Stimulated activated naive B cell treated with anti-CD40 and anti-IgM and Interleukin-4, amounts not matched to agents 10 μg/mL and 1 μg/mL and 100 μg/mL, for 72 hours (primary cell): ENCODE measurements at regions not wholly inside any gene's neighbourhood (a gene's known extent, or its start where the extent isn't known, plus 50 kb on each side); places are given as distances from the start of the nearest gene placed in this dataset.

Experiments
- ATAC-seq, 2 donors: fragments of 150-1000 bp; cut with Tn5 transposase; replicated peaks; 2 replicates each; pipeline ENCODE4 v1.10.0; 2021; ENCODE audit warnings: moderate library complexity in 1 of 2
- DNase-seq: peaks from one replicate; pipeline ENCODE4 v3.0.0; 2021
- H3K27ac Mint-ChIP-seq: one replicate; pipeline ENCODE4 v1.8.0; 2022; ENCODE audit warnings: mild to moderate bottlenecking, mixed read lengths
- H3K27me3 Mint-ChIP-seq, 2 donors: one replicate each; pipeline ENCODE4 v1.8.0; 2022; ENCODE audit warnings: mixed read lengths in 2 of 2
- H3K36me3 Mint-ChIP-seq, 2 donors: one replicate each; pipeline ENCODE4 v1.8.0; 2022; ENCODE audit warnings: mixed read lengths in 2 of 2, mild to moderate bottlenecking in 1 of 2
- H3K4me1 Mint-ChIP-seq, 2 donors: one replicate each; pipeline ENCODE4 v1.8.0; 2022; ENCODE audit warnings: mixed read lengths in 2 of 2, mild to moderate bottlenecking in 1 of 2
- H3K4me3 Mint-ChIP-seq, 2 donors: one replicate each; pipeline ENCODE4 v1.8.0; 2022; ENCODE audit warnings: mild to moderate bottlenecking in 2 of 2, mixed read lengths in 2 of 2, moderate library complexity in 1 of 2
- H3K9me3 Mint-ChIP-seq, 2 donors: one replicate each; pipeline ENCODE4 v1.8.0; 2022; ENCODE audit warnings: mixed read lengths in 2 of 2, mild to moderate bottlenecking in 1 of 2

DNA sequence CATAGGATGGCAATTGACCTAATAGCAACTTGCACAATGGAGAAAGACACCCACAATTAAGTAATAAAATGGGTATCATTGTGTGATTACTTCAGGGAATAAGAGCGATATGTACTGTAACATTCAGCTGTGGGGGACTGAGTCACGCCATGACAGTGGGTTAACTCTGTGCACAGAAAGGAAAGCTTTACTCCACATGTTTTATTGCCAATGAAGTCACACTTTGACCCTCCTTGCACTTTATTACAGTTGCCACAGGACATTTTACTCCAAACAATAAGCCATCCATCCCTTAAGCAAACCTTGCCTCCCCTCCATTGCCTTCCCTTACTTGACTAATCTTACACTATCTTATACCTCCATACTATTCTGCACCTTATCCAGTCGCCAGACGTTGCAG lies 403.1 kb downstream of the VRK1 start:
- H3K9me3 Mint-ChIP-seq, result peaks cover 13 to 14% of the 10 kb centered on the region in 2 donors
- peaks cover 26 to 29% of the 10 kb centered on the region in 2 donors for H3K27me3 Mint-ChIP-seq
- ATAC-seq (no peak), DNase-seq (no peak)
- H3K4me3 Mint-ChIP-seq, result no peak overlapping the region
- H3K27ac Mint-ChIP-seq, result no peak overlapping the region
- H3K36me3 Mint-ChIP-seq, result peaks cover 4 to 5% of the 10 kb centered on the region in 2 donors
- H3K4me1 Mint-ChIP-seq, result no peaks in the 10 kb centered on the region

DNA sequence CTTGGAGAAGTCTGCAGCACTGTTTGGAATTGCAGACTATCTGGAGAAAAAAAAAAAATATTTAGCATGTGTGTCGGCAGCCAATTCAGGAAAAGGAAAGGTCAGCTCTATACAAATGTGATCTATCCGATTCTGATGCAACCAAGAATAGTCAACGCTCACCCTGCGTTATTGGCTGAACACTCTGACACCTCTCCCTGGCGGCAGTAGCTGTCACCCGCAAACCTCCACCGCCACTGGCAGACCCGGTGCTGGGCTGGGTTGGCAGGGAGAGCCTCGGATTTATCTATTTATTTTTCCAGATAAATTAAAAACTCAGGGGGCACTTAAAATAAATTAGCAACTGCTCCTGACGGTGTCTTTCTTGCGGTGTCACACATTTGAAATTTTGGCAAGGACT lies 409.7 kb downstream of the VRK1 start:
- Mint-ChIP-seq H3K4me1 (no peaks in the 10 kb centered on the region), H3K27ac (no peak overlapping the region), H3K36me3 (no peaks in the 10 kb centered on the region), H3K27me3 (peaks cover 17 to 23% of the 10 kb centered on the region in 2 donors), H3K9me3 (peaks cover 3 to 8% of the 10 kb centered on the region in 2 donors), H3K4me3 (no peak overlapping the region)
- ATAC-seq (no peak), DNase-seq (no peak)

DNA sequence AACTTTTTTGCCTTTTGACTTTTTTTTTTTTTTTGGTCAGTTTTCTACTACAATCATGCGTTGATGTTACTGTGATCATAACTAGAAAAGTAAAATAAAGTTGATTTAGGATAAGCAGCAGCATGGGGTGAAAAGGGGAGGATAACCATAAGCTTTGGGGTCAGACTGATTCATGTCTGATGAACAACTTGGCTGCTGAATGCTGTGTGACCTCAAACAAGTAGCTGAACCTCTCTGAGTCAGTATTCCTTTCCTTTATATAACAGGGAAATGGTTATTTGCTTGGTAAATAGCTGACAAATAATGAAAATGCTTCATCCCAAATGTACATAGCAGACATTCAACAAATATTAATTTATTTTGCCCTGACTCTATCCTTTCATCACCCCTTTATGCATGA lies 413.0 kb downstream of the VRK1 start:
- H3K27ac Mint-ChIP-seq, result no peak overlapping the region
- ATAC-seq, result no peak
- H3K36me3 Mint-ChIP-seq, result no peaks in the 10 kb centered on the region
- no peak overlapping the region for H3K4me3 Mint-ChIP-seq
- peaks cover 4 to 9% of the 10 kb centered on the region in 2 donors for H3K27me3 Mint-ChIP-seq
- no peaks in the 10 kb centered on the region for H3K9me3 Mint-ChIP-seq
- DNase-seq, result no peak
- H3K4me1 Mint-ChIP-seq, result no peaks in the 10 kb centered on the region

DNA sequence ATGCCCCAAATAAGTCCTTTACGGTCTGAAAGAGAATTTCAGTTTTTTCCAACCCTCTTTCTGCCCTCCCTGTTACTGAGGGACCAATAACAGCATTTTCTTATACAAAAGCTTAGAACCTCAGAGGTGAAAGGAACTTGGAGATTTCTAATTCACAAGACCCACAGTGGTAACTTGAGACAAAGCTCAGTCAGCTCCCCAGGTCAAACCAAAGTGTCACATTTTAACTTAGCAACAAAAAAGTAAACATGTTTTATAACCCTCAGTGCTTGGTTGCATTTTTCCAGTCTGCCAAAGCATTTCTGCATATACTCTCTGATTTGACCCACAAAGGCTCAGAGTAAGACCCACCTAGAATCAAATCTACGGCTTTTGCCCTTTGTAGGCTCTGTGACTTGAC lies 415.2 kb downstream of the VRK1 start:
- Mint-ChIP-seq H3K4me3 (no peak overlapping the region), H3K27me3 (peaks cover 9 to 17% of the 10 kb centered on the region in 2 donors), H3K9me3 (no peaks in the 10 kb centered on the region), H3K36me3 (no peaks in the 10 kb centered on the region), H3K4me1 (no peaks in the 10 kb centered on the region), H3K27ac (no peak overlapping the region)
- DNase-seq (no peak), ATAC-seq (no peak)

DNA sequence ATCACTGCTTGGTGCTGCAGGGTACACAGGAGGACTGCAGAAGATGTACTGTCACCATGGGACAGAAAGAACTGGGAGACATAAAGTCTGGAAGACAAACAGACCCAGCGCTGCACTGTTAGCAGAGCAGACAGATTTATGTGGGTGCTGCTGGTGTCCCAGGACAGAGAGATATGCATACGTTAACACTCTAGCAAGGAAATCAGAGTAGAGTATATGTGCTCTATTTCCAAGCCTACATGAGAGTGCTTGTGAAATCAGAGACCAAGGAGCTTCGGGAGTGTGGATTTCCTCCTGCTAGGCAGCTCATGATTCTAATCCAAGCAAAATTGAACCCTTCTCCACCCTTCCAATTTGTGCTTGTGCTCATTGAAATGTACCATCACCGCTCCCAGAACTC lies 416.5 kb downstream of the VRK1 start:
- H3K36me3 Mint-ChIP-seq, result no peaks in the 10 kb centered on the region
- no peak for ATAC-seq
- no peaks in the 10 kb centered on the region for H3K4me1 Mint-ChIP-seq
- H3K27me3 Mint-ChIP-seq, result peaks cover 11 to 23% of the 10 kb centered on the region in 2 donors
- H3K9me3 Mint-ChIP-seq, result no peaks in the 10 kb centered on the region
- no peak for DNase-seq
- H3K27ac Mint-ChIP-seq, result no peak overlapping the region
- no peak overlapping the region for H3K4me3 Mint-ChIP-seq

DNA sequence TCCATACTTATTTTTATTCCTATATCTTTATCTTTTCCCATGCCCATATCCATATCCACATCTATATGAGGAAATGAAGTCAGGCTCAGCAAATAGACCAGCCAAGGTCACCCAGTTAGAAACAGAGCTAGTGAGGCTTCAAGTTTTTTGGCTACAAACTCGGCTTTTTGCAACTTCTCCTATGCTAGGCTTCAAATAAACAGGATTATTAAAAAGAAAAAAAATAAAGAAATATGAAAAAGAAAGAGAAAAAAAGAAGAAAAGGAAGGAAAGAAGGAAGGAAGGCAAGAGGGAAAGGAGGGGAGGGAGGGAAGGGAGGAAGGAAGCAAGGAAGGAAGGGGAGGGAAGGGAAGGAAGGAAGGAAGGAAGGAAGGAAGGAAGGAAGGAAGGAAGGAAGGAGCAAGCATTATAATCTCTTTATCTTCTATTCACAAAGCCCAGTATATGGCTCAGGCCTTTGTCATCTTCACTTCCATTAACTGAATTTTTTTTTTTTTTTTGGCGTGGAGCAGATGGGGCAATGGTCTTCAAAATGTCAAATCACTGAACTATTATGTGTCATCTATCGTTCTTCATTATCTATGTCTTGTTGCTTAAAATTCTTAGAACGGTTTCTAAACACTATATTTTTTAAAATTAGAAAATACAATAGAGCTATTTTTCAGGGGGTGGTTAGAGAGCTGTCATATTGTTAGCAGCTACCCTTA lies 418.2 kb downstream of the VRK1 start:
- ATAC-seq (no peak), DNase-seq (no peak)
- Mint-ChIP-seq H3K36me3 (no peaks in the 10 kb centered on the region), H3K27ac (no peak overlapping the region), H3K27me3 (peaks cover 22 to 31% of the 10 kb centered on the region in 2 donors), H3K4me1 (peaks cover 4 to 13% of the 10 kb centered on the region in 2 donors), H3K4me3 (no peak overlapping the region), H3K9me3 (no peaks in the 10 kb centered on the region)

DNA sequence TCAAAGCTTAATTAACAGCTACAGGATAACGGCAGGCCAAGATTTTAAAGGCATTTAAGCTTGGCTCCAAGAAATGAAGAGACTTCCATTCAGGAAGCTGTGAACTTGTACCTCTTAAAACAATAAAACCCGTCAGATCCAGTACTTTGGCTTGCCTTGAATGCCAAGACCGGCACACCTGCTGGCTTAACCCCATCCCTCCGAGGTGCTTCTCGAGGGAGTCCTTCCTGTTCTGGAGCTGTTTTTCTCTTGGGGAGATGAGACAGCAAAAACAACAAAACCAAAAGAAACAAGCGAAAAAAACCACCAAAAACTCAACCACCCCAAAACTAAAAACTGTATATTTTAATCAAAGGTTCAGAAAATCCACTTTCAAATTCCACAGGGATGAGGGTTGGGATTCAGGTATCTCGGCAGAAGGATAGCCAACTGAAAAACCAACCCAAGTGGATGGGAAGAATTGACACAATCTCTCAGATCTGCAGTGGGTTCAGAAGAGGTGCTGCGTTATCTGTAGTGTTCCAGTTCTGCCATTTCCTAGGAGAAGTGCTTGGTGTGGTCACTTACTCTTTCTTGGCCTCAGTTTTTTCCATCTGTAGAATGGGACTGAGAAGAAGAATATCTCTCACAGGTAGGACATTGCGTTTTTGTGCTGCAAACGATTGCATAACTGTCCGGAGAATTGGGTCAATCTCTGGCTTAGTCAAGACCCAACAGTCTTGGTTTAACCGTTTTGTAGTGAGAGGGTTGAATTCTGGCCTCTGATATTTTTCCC lies 420.1 kb downstream of the VRK1 start:
- H3K36me3 Mint-ChIP-seq, result no peaks in the 10 kb centered on the region
- DNase-seq, result no peak
- no peak for ATAC-seq
- H3K4me3 Mint-ChIP-seq, result no peak overlapping the region
- H3K27ac Mint-ChIP-seq, result no peak overlapping the region
- H3K27me3 Mint-ChIP-seq, result peaks cover 29 to 46% of the 10 kb centered on the region in 2 donors
- peaks cover 4 to 13% of the 10 kb centered on the region in 2 donors for H3K4me1 Mint-ChIP-seq
- H3K9me3 Mint-ChIP-seq, result peaks cover 0 to 2% of the 10 kb centered on the region in 2 donors

DNA sequence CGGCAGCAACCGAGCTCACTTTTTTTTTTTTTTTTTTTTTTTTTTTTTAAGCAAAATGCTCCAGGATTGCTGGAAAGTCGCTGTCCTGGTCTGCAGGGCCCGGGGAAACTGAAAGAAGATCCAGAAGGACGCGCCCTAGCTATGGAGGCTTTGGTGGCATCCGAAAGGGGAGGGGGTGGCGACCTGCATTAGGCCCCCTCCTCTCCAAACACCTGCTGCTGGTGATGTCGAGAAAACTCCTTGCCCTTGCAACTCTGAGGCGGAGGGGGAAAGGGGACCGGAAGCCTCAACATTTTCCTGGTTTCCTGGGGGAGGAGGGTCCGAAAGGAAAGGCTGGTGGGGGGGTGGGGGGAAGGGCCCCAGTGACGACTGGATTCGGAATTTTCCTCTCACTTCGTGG lies 421.1 kb downstream of the VRK1 start:
- H3K4me1 Mint-ChIP-seq, result peaks cover 4 to 13% of the 10 kb centered on the region in 2 donors
- ATAC-seq (no peak), DNase-seq (no peak)
- no peak overlapping the region for H3K27ac Mint-ChIP-seq
- H3K36me3 Mint-ChIP-seq, result no peaks in the 10 kb centered on the region
- H3K27me3 Mint-ChIP-seq, result peaks cover 36 to 52% of the 10 kb centered on the region in 2 donors
- H3K9me3 Mint-ChIP-seq, result peaks cover 0 to 2% of the 10 kb centered on the region in 2 donors
- peak overlapping the region; percentile 13 to 83 for H3K4me3 Mint-ChIP-seq

DNA sequence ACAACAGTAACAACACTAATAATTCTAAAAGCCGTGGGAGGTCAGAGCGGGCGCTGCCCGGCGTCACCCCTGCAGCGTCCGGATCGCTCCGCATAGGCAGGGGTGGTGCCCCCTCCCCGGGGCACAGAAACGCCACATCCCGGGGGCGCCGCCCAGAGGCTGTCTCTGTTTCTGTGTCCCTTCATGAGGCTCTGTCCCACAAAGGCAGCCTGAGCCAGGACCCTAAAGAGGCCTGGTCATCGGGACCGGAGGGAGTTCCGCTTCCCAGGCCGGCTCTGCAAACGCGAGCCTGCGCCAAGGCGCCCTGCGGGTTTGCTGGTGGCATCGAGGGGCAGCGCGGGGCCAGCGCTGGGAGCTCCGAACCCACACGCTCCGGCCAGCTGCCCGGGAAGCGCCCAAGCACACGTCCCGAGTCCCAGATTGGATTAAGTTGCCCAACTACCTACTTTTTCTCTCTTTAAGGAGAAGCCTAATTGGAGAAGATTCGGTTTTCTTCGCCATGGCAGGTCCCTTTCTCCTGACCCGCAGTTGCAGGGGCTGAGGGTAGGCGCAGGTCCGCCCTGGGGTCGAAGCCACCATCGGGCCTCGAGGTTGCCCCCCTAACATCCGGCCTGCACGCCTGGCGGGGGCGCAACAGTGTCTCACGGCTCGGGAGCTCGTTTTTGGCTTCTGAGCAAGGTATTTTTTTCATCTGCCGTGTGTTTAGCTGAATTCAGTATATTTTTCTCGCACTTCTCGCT lies 421.7 kb downstream of the VRK1 start:
- H3K4me1 Mint-ChIP-seq, result peaks cover 4 to 13% of the 10 kb centered on the region in 2 donors
- peaks cover 41 to 56% of the 10 kb centered on the region in 2 donors for H3K27me3 Mint-ChIP-seq
- H3K9me3 Mint-ChIP-seq, result peaks cover 0 to 2% of the 10 kb centered on the region in 2 donors
- peak overlapping the region; percentile 71 to 83 for H3K4me3 Mint-ChIP-seq
- no peak for DNase-seq
- no peaks in the 10 kb centered on the region for H3K36me3 Mint-ChIP-seq
- no peak overlapping the region for H3K27ac Mint-ChIP-seq
- peak; percentile 31 to 38 for ATAC-seq

DNA sequence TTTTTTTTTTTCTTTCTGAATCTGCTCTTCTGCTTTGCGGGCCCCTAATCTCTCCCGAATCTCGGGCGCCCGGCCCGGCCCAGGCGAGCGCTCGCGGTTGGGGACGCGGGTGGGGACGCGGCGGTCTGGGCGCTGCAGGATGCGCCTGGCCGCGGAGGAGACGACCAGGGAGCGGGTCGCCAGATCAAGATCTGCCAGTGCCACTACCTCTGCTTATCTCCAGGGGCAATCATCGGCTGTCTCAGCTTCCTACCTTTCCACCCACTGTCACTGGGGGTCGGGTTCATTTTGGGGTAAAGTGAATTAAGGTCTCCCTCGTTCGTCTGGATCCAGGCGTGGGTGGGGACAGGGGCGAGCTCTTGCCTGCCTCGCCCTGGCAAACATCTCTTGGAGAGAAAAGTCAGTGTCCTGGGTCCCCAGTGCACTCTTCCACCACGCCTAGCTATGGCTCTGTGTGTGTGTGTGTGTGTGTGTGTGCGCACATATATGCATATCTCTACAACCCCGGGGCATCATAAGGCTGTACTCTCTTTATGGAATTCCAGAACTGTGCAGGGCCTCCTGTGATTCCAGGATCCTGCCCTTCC lies 422.3 kb downstream of the VRK1 start:
- ATAC-seq, result peak in 1 of 2 donors; percentile 14
- H3K4me3 Mint-ChIP-seq, result peak overlapping the region; percentile 71 to 83
- H3K36me3 Mint-ChIP-seq, result no peaks in the 10 kb centered on the region
- H3K4me1 Mint-ChIP-seq, result peaks cover 4 to 13% of the 10 kb centered on the region in 2 donors
- H3K27ac Mint-ChIP-seq, result no peak overlapping the region
- peaks cover 0 to 2% of the 10 kb centered on the region in 2 donors for H3K9me3 Mint-ChIP-seq
- DNase-seq, result no peak
- peaks cover 40 to 59% of the 10 kb centered on the region in 2 donors for H3K27me3 Mint-ChIP-seq

DNA sequence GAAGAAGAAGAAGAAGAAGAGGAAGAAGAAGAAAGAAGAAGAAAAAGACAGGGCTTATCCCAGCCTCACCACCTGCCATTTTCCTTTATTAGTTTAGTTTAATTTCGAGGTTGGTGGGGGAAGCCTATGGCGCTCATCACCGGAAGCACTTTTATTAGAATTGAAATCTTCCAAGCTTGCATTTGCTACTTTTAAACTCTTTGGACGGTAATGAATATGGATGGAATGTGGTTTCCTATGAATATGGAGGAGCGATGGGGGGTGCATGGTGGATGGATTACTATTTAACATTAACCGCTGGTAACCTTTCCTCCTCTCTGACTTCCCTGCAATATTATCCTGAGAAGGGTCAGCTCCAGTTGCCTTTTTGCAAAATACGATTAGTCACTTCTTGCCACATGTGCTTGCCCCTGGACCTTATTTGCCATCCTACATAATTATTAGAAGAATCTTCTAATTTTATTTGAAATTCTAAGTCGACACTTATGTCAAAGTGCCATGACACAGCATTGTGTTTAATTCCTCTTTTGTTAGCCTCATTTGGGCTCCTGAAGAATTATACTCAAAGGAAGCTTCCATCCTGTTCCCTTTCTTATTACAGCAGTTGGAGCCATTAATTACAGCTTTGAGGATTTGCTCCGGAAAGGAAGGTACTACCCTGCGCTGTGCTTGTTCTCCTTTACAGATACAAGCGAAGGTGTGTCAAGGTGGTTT lies 424.5 kb downstream of the VRK1 start:
- no peaks in the 10 kb centered on the region for H3K36me3 Mint-ChIP-seq
- peaks cover 0 to 2% of the 10 kb centered on the region in 2 donors for H3K9me3 Mint-ChIP-seq
- DNase-seq (no peak), ATAC-seq (no peak)
- peaks cover 43 to 59% of the 10 kb centered on the region in 2 donors for H3K27me3 Mint-ChIP-seq
- no peak overlapping the region for H3K4me3 Mint-ChIP-seq
- no peak overlapping the region for H3K27ac Mint-ChIP-seq
- H3K4me1 Mint-ChIP-seq, result peaks cover 4 to 13% of the 10 kb centered on the region in 2 donors

DNA sequence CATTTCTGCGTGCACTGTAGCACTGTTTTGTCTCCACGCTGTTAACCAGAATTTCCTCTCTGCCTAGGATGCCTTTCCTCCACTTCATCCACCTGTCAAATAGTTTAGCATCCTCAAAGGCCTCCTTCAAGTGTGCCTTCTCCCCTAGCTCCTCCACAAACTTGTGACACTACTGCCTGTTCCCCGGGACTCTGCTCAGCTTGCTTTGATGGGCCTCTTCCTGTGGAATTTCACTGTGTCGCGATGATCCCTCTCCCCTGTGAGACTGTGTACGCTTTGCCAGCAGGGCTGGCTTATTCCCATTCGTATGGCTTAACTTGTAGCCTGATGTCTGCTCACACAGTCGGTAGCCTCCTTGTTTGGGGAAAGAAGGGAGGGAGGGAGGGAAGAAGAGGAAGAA lies 426.8 kb downstream of the VRK1 start:
- Mint-ChIP-seq H3K36me3 (no peaks in the 10 kb centered on the region), H3K27me3 (peaks cover 39 to 50% of the 10 kb centered on the region in 2 donors), H3K27ac (no peak overlapping the region), H3K4me3 (no peak overlapping the region), H3K4me1 (peaks cover 4 to 13% of the 10 kb centered on the region in 2 donors), H3K9me3 (peaks cover 0 to 2% of the 10 kb centered on the region in 2 donors)
- ATAC-seq (no peak), DNase-seq (no peak)

DNA sequence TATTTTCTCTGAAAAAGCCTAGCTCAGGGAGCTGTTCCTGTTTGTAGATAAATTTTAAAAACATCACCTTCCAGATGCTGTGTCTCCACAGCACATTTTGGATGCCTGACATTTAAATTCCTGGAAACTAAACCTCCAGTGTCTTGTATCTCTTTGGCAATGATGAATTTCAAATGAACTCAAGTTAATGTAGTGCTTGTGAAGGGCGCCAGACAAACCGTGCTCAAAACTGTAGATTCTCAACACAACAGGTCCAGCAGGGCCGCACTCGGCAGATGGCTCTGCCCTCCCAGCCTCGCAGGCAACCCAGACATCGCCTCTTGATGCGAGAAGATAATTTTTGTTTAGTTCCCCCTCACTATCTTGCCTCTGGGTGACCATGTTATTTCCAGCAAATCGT lies 432.9 kb downstream of the VRK1 start:
- DNase-seq (no peak), ATAC-seq (no peak)
- Mint-ChIP-seq H3K4me3 (no peak overlapping the region), H3K9me3 (no peaks in the 10 kb centered on the region), H3K36me3 (no peaks in the 10 kb centered on the region), H3K27me3 (peaks cover 7% of the 10 kb centered on the region in 2 donors), H3K4me1 (no peaks in the 10 kb centered on the region), H3K27ac (no peak overlapping the region)
